GM18517 (cell line): ENCODE measurements at regions not wholly inside any gene's neighbourhood (a gene's known extent, or its start where the extent isn't known, plus 50 kb on each side); places are given as distances from the start of the nearest gene placed in this dataset.

ENCODE experiments used
- ATAC-seq: cut with Tn5 transposase; IDR thresholded peaks from one replicate; pipeline ENCODE4 v1.9.1; 2021; ENCODE audit warnings: mild to moderate bottlenecking, moderate library complexity; ENCODE audit not compliant: unreplicated experiment

- ATAC-seq: no peak
Observed at GRCh38 chr5:124997186-124997893, 250.9 kb upstream of the ZNF608 start.

- ATAC-seq: no peak
Observed at GRCh38 chr5:124998520-124998919, 252.1 kb upstream of the ZNF608 start.

GRCh38 chr5:125002727-125003598 is 256.5 kb upstream of the ZNF608 start:
- no peak for ATAC-seq

GRCh38 chr5:125004009-125004408 is 257.6 kb upstream of the ZNF608 start:
- no peak for ATAC-seq

GRCh38 chr5:125005266-125005665 is 258.8 kb upstream of the ZNF608 start:
- ATAC-seq: peak; percentile 43

- ATAC-seq: peak; percentile 65
Observed at GRCh38 chr5:125006011-125006685, 259.7 kb upstream of the ZNF608 start.

- ATAC-seq: no peak
Observed at GRCh38 chr5:125010356-125010755, 263.9 kb upstream of the ZNF608 start.

GRCh38 chr5:125011014-125011413 is 264.6 kb upstream of the ZNF608 start:
- ATAC-seq: peak; percentile 57

GRCh38 chr5:125011419-125011818 is 265.0 kb upstream of the ZNF608 start:
- peak; percentile 27 for ATAC-seq

GRCh38 chr5:125011947-125012346 is 265.5 kb upstream of the ZNF608 start:
- ATAC-seq: no peak

- ATAC-seq: no peak
Observed at GRCh38 chr5:125012727-125013451, 266.4 kb upstream of the ZNF608 start.

GRCh38 chr5:125014202-125014601 is 267.8 kb upstream of the ZNF608 start:
- ATAC-seq: no peak

- ATAC-seq: no peak
Observed at GRCh38 chr5:125017796-125018195, 271.4 kb upstream of the ZNF608 start.

- ATAC-seq: no peak
Observed at GRCh38 chr5:125023673-125024072, 277.2 kb upstream of the ZNF608 start.

- ATAC-seq: no peak
Observed at GRCh38 chr5:125026867-125027731, 280.7 kb upstream of the ZNF608 start.

- no peak for ATAC-seq
Observed at GRCh38 chr5:125032286-125032685, 285.8 kb upstream of the ZNF608 start.

GRCh38 chr5:125033602-125034001 is 287.2 kb upstream of the ZNF608 start:
- ATAC-seq: no peak

- ATAC-seq: no peak
Observed at GRCh38 chr5:125034331-125034730, 287.9 kb upstream of the ZNF608 start.

- no peak for ATAC-seq
Observed at GRCh38 chr5:125036494-125036893, 290.1 kb upstream of the ZNF608 start.

GRCh38 chr5:125037020-125037419 is 290.6 kb upstream of the ZNF608 start:
- ATAC-seq: no peak
